Upper lobe of left lung (tissue), 4 donors: ENCODE measurements at regions not wholly inside any gene's neighbourhood (a gene's known extent, or its start where the extent isn't known, plus 50 kb on each side); places are given as distances from the start of the nearest gene placed in this dataset.

Experiments
- POLR2A ChIP-seq, 4 donors: fragments of 450-650 bp; IDR thresholded peaks; one replicate each; pipeline ENCODE4 v1.5.1; 2016 to 2017; ENCODE audit warnings: antibody characterized with exemption in 4 of 4, mild to moderate bottlenecking in 2 of 4
- TF ChIP-seq, protein P1 (sequence below), 6 experiments: fragments of 450-650 bp in 4 of 6; fragments of 200-600 bp in 2 of 6; sonication (generic) in 2 of 6; IDR thresholded peaks; one replicate each; pipeline ENCODE4 v1.5.1; 2016 to 2019; ENCODE audit warnings: antibody characterized with exemption in 6 of 6

GRCh38 chr5:79865579-79865978 is 125.5 kb downstream of the MTX3 start:
- TF ChIP-seq, protein P1, sequence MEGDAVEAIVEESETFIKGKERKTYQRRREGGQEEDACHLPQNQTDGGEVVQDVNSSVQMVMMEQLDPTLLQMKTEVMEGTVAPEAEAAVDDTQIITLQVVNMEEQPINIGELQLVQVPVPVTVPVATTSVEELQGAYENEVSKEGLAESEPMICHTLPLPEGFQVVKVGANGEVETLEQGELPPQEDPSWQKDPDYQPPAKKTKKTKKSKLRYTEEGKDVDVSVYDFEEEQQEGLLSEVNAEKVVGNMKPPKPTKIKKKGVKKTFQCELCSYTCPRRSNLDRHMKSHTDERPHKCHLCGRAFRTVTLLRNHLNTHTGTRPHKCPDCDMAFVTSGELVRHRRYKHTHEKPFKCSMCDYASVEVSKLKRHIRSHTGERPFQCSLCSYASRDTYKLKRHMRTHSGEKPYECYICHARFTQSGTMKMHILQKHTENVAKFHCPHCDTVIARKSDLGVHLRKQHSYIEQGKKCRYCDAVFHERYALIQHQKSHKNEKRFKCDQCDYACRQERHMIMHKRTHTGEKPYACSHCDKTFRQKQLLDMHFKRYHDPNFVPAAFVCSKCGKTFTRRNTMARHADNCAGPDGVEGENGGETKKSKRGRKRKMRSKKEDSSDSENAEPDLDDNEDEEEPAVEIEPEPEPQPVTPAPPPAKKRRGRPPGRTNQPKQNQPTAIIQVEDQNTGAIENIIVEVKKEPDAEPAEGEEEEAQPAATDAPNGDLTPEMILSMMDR (IDR thresholded peaks at IDR 0.05): no peak
- no peak for TF ChIP-seq POLR2A (IDR thresholded peaks at IDR 0.05)
